22Rv1 (cell line): ENCODE measurements at regions not wholly inside any gene's neighbourhood (a gene's known extent, or its start where the extent isn't known, plus 50 kb on each side); places are given as distances from the start of the nearest gene placed in this dataset.

Experiments used
- H3K27ac ChIP-seq: fragments of 450-650 bp; 2 replicates; pipeline ENCODE4 v1.5.1; 2017
- ZFX ChIP-seq: fragments of 450-650 bp; IDR thresholded peaks from 2 replicates; pipeline ENCODE4 v1.6.1; 2017; ENCODE audit warnings: antibody characterized with exemption, borderline replicate concordance
- TF ChIP-seq, protein P1 (sequence below): fragments of 450-650 bp; IDR thresholded peaks from 2 replicates; pipeline ENCODE4 v1.5.1; 2017; ENCODE audit warnings: mild to moderate bottlenecking

DNA sequence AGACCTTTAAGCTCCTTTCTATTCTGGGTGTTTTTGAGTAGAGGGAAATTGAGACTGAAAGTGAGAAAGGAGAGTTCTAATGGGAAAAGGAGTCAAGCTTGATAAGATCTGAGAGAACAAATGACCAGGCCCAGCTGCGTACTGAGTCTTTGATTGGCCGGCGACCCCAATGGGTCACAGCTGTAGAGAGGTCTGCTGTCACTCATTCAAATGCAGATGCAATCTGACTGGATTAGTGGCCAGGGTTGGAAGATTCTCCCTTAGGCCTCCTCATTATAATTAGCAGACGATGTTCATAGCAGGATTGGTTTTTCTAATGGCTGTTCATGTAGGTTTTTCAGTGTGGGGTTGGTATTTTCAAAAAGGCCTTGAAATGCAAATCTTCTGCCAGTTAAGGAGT, 127.2 kb upstream of the SLC25A13 start:
- no peak overlapping the region for H3K27ac ChIP-seq
- TF ChIP-seq, protein P1, sequence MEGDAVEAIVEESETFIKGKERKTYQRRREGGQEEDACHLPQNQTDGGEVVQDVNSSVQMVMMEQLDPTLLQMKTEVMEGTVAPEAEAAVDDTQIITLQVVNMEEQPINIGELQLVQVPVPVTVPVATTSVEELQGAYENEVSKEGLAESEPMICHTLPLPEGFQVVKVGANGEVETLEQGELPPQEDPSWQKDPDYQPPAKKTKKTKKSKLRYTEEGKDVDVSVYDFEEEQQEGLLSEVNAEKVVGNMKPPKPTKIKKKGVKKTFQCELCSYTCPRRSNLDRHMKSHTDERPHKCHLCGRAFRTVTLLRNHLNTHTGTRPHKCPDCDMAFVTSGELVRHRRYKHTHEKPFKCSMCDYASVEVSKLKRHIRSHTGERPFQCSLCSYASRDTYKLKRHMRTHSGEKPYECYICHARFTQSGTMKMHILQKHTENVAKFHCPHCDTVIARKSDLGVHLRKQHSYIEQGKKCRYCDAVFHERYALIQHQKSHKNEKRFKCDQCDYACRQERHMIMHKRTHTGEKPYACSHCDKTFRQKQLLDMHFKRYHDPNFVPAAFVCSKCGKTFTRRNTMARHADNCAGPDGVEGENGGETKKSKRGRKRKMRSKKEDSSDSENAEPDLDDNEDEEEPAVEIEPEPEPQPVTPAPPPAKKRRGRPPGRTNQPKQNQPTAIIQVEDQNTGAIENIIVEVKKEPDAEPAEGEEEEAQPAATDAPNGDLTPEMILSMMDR: no peak
- TF ChIP-seq ZFX: no peak

DNA sequence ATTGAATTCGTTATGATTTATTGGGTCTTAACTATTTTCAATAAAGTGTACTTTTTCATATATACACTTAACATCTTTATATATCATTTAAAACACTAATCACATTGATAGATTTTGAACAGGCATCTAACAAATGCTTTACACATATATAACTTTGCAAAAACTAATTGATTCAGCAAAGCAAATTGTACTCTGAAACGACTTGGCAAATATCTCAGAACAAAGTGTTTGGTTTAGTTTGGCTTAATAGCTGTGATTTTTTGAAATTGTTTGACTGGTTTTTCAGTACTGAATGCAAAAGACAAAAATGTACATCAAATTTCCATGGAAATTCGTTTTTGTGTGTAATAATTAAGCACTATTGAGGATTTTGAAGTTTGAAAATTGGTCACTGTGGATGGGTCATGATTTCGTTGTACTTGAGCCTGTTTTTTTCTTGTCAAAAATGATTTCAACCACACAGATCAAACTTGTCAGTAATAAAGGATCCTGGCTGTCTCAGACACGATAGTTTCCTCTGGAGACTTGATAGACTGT, 125.3 kb upstream of the SLC25A13 start:
- no peak overlapping the region for H3K27ac ChIP-seq
- TF ChIP-seq ZFX: no peak
- TF ChIP-seq, protein P1: no peak

DNA sequence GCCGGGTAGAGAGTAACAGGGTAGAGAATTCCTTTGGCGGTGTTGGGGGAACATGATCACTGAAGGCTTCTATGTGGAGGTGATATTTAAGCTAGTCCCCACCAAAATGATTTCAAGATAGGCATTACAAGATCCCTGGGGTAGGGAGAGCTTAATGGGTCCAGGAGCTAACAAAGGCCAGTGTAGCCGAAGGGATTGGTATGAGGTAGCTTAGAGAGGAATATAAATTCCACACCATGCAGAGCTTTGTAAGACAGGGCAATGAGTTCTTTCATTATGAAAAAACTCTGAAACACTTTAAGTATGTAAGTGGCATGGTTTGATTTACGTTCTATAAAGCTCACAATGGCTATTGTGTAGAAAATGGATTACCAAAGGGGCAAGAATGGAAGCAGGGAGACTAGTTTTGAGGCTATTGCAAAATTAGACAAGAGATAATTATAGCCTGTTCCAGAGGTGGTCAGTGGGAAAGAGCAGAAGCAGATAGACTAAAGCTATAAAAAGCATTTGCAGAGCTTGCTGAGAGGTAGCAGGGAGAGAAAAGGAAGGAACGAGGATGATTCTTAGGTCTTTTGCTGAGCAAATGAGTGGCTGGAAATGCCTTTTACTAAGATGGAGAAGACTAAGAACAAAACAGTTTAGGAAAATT, 119.7 kb upstream of the SLC25A13 start:
- TF ChIP-seq, protein P1: no peak
- TF ChIP-seq ZFX: no peak
- H3K27ac ChIP-seq: no peak overlapping the region

DNA sequence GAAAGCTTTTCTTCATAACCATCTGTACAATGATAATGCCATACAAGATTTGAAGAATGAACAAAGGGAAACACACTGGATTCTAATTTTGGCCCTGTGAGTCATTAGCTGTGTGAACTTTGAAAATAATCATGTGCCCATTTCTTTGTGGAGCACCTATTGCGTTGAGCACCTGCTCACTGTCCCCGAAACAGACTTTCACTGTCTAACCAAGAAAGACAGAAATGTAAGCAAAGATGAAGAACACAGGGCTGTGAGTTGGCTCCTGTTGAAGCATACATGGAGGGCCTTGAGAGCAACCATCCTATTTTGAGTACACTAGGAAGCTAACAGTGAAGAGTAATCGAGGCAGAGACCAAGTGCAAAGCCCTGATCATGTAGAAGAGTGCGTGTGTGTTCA, 118.4 kb upstream of the SLC25A13 start:
- no peak overlapping the region for H3K27ac ChIP-seq
- TF ChIP-seq ZFX: no peak
- TF ChIP-seq, protein P1: no peak

DNA sequence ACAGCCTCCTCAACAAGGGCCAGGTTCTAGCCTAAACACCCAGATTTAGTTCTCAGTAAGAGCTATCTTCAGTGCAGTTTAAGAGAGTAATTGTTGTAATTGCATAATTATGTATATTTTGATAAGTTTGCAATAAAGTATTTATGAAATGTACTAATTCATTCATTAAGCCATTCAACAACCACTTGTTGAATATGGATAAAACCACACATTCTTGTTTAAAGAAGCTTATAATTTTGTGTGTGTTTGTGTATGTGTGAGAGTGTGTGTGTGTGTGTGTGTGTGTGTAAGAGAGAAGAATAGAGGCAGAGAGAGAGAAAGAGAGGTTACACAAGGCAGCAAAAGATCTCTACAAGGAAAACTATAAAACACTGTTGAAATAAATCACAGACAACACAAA, 115.0 kb upstream of the SLC25A13 start:
- TF ChIP-seq, protein P1: no peak
- no peak for TF ChIP-seq ZFX

DNA sequence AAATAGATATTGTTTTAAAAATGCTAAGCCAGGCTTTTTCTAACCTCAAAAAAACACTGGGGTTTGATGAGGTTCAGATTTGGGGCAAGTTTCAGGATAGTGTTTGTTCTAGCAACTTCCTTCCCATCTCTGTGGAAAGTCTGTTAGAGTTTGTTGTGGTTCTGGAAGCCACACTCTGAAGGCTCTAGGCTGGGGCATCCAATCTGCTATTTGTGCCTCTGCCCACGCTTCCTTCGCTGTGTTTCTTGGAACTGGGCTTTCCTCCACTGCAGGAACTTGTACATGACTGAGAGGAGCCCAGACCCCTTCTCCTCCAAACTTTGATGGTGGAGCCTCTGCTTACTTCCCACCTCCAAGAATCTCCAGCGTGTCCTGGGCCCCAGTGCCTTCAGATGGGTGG, 108.5 kb upstream of the SLC25A13 start:
- TF ChIP-seq ZFX: no peak
- TF ChIP-seq, protein P1: no peak
- H3K27ac ChIP-seq: no peak overlapping the region

More for the DNA sequence above, 115.0 kb upstream of the SLC25A13 start:
- no peak overlapping the region for H3K27ac ChIP-seq

DNA sequence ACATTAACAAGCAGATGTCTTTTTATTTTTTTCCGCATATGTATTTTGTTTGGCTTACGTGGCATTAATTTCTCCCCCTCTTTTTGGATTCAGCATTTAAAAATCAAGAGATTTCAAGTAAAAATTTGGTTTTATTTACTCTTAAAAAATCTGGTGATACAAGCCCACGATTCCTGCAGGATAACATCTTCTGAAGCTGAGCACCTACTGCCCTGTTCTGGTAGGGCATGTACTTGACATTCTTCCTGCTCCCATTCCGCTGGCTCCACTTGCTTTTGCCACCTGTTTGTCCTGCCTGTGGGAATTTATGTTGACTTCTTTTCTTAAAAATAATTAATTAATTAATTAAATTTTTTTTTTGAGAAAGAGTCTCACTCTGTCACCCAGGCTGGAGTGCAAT, 105.2 kb upstream of the SLC25A13 start:
- TF ChIP-seq ZFX: no peak
- TF ChIP-seq, protein P1: no peak
- H3K27ac ChIP-seq: no peak overlapping the region
